SK-N-SH (cell line): ENCODE measurements at regions not wholly inside any gene's neighbourhood (a gene's known extent, or its start where the extent isn't known, plus 50 kb on each side); places are given as distances from the start of the nearest gene placed in this dataset.

ENCODE experiments used
- FOXM1 ChIP-seq: IDR thresholded peaks from 2 replicates; pipeline ENCODE4 v1.4.0; 2012; ENCODE audit warnings: low read depth, mild to moderate bottlenecking
- RAD21 ChIP-seq: IDR thresholded peaks from 2 replicates; pipeline ENCODE4 v1.6.1; 2012; ENCODE audit warnings: mild to moderate bottlenecking, low read length
- TF ChIP-seq, protein P1 (sequence below): IDR thresholded peaks from 2 replicates; pipeline ENCODE4 v1.4.0; 2012; ENCODE audit warnings: low read depth
- TF ChIP-seq, protein P2 (sequence below): fragments of 200-600 bp; sonication (generic); IDR thresholded peaks from 2 replicates; pipeline ENCODE4 v1.6.1; 2017; ENCODE audit warnings: antibody characterized with exemption, mild to moderate bottlenecking, moderate library complexity

DNA sequence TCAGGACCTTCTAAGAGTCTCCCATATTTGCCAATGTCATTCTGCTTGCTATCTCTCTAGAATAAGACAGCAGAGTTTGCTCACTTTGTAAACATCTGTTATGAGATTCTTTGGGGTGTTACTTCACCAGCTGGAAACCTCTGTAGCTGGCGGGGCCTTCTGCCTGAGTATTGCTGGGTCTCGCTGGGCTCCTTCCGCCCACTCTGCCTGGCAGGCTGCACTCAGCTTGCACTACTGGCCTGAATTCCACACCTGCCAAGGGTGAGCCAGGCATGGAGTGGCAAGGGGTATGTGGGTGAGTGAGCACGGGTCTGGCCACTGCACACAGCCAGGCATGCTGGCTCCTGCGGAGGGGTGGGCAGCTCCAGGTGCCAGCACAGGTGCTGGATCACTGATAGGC, 267.3 kb upstream of the PDE3A start:
- TF ChIP-seq, protein P1, sequence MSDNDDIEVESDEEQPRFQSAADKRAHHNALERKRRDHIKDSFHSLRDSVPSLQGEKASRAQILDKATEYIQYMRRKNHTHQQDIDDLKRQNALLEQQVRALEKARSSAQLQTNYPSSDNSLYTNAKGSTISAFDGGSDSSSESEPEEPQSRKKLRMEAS = no peak
- TF ChIP-seq, protein P2, sequence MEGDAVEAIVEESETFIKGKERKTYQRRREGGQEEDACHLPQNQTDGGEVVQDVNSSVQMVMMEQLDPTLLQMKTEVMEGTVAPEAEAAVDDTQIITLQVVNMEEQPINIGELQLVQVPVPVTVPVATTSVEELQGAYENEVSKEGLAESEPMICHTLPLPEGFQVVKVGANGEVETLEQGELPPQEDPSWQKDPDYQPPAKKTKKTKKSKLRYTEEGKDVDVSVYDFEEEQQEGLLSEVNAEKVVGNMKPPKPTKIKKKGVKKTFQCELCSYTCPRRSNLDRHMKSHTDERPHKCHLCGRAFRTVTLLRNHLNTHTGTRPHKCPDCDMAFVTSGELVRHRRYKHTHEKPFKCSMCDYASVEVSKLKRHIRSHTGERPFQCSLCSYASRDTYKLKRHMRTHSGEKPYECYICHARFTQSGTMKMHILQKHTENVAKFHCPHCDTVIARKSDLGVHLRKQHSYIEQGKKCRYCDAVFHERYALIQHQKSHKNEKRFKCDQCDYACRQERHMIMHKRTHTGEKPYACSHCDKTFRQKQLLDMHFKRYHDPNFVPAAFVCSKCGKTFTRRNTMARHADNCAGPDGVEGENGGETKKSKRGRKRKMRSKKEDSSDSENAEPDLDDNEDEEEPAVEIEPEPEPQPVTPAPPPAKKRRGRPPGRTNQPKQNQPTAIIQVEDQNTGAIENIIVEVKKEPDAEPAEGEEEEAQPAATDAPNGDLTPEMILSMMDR = no peak
- TF ChIP-seq RAD21 (no peak), FOXM1 (no peak)
